HG03159 (cell line): ENCODE measurements at regions not wholly inside any gene's neighbourhood (a gene's known extent, or its start where the extent isn't known, plus 50 kb on each side); places are given as distances from the start of the nearest gene placed in this dataset.

Experiments used
- ATAC-seq: cut with Tn5 transposase; IDR thresholded peaks from one replicate; pipeline ENCODE4 v1.9.1; 2021; ENCODE audit warnings: mild to moderate bottlenecking, moderate library complexity; ENCODE audit not compliant: unreplicated experiment

GRCh38 chrX:40199704-40200103, 101.9 kb upstream of the BCOR start:
- ATAC-seq, result no peak

GRCh38 chrX:40197071-40197470, 99.3 kb upstream of the BCOR start:
- no peak for ATAC-seq

GRCh38 chrX:40195368-40195767, 97.6 kb upstream of the BCOR start:
- ATAC-seq, result no peak

- ATAC-seq, result no peak
These were observed 94.4 kb upstream of the BCOR start for GRCh38 chrX:40192196-40192595.

GRCh38 chrX:40189637-40190036, 91.9 kb upstream of the BCOR start:
- no peak for ATAC-seq

GRCh38 chrX:40188573-40189417, 91.0 kb upstream of the BCOR start:
- no peak for ATAC-seq

GRCh38 chrX:40184968-40185367, 87.2 kb upstream of the BCOR start:
- no peak for ATAC-seq

GRCh38 chrX:40182615-40183014, 84.9 kb upstream of the BCOR start:
- no peak for ATAC-seq

- ATAC-seq, result no peak
These were observed 84.3 kb upstream of the BCOR start for GRCh38 chrX:40182095-40182494.

- ATAC-seq, result no peak
These were observed 81.5 kb upstream of the BCOR start for GRCh38 chrX:40179283-40179682.

- no peak for ATAC-seq
These were observed 80.4 kb upstream of the BCOR start for GRCh38 chrX:40177942-40178715.

GRCh38 chrX:40177489-40177888, 79.7 kb upstream of the BCOR start:
- ATAC-seq, result no peak

GRCh38 chrX:40177117-40177430, 79.3 kb upstream of the BCOR start:
- ATAC-seq, result no peak

- peak; percentile 29 for ATAC-seq
These were observed 78.8 kb upstream of the BCOR start for GRCh38 chrX:40176351-40177116.

GRCh38 chrX:40175511-40176350, 78.0 kb upstream of the BCOR start:
- ATAC-seq, result peak; percentile 34

- ATAC-seq, result no peak
These were observed 77.2 kb upstream of the BCOR start for GRCh38 chrX:40174854-40175510.

- no peak for ATAC-seq
These were observed 76.5 kb upstream of the BCOR start for GRCh38 chrX:40174001-40174853.

GRCh38 chrX:40173143-40174000, 75.6 kb upstream of the BCOR start:
- no peak for ATAC-seq
